ENCODE measurements at regions not wholly inside any gene's neighbourhood (a gene's known extent, or its start where the extent isn't known, plus 50 kb on each side); places are given as distances from the start of the nearest gene placed in this dataset.

DNA sequence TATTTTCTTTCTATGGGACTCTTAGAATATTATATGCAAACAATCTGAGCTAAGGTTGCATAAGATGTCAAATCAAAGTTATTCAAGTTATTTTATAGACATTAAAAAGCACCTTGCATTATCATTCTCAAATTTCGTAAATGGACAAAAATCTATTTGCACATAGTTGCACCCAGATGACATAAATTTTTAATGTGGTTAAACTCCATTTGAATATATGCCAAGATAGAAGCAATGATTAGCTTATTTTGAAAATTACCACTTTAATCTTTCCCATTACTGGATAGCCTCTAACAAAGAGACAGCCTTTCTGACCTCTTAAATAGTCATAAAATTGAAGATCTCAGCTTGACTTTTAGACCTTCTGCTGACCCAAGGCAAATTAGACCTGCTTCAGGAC is 386.8 kb downstream of the RAPGEF2 start:
- Mint-ChIP-seq H3K27me3 (ENCODE audit: low read depth) (peaks cover 3% of the 10 kb centered on the region), H3K27ac (no peak overlapping the region), H3K4me1 (ENCODE audit: low read depth) (no peaks in the 10 kb centered on the region), H3K4me3 (ENCODE audit: low read depth) (no peak overlapping the region), H3K9me3 (no peaks in the 10 kb centered on the region), H3K36me3 (ENCODE audit: low read depth) (no peaks in the 10 kb centered on the region)
- no peak for DNase-seq (ENCODE audit: low spot score)
- intact Hi-C loops (cut with micrococcal nuclease), result loop anchor here (10.0 kb wide), 1 partner anchor 455 kb away; no protein-coding TSS in a partner anchor

DNA sequence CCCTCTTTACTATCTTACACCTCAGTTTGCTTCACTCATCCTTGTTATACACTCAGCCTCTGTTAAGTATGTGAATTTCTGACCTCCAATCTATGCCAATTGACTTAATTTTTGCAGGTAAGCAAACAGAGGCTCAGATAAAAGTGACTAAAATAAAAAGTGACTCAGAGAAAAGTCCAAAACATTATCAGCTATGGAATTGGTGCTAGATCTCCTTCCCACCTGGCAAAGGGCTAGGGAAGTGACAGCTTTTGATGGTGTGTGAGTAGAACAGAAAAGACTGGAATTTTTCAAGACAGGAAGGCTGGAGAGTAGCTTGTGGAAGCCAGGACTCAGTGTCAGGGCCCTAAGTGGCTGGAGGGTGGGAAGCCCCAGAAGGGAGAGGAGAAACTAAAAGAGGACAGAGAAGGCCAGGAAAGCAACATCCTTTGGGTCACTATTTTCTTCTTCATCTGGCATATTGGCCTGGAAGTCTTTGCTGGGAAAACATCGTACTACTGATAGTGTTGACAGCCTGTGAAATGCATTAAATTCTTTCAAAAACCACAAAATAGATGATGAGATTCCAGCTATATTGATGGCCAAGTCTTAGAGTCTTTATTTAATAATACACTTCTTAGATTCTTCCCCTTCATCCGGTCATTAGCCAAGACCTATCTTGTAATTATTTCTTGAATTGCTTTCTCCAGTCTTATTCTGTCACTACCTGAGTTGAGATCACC is 392.8 kb downstream of the RAPGEF2 start:
- Mint-ChIP-seq H3K36me3 (ENCODE audit: low read depth) (no peaks in the 10 kb centered on the region), H3K4me1 (ENCODE audit: low read depth) (no peaks in the 10 kb centered on the region), H3K9me3 (no peaks in the 10 kb centered on the region), H3K27me3 (ENCODE audit: low read depth) (peaks cover 3% of the 10 kb centered on the region), H3K4me3 (ENCODE audit: low read depth) (no peak overlapping the region), H3K27ac (no peak overlapping the region)
- no peak for DNase-seq (ENCODE audit: low spot score)
- intact Hi-C loops (cut with micrococcal nuclease), result no loop called here

DNA sequence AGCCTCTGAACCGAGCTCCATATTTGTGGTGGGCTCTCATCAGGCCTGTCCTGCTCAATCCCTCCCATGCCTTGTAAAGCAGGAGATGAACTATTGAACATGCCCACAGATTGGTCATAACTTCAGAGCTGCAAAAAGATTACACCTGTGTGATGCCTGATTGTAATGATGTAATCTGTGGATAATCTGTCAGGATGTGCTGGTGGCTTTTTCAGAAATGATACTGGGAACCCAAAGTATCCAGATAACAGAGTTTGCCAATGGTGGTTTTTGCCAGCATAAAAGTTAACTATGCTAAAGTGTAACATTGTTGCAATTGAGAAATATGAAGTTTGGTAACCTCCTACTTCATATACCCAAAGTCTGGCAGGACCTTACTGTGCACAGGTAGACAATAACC is 393.4 kb downstream of the RAPGEF2 start:
- intact Hi-C loops (cut with micrococcal nuclease), result no loop called here
- Mint-ChIP-seq H3K36me3 (ENCODE audit: low read depth) (no peaks in the 10 kb centered on the region), H3K4me3 (ENCODE audit: low read depth) (no peak overlapping the region), H3K9me3 (no peaks in the 10 kb centered on the region), H3K27ac (no peak overlapping the region), H3K4me1 (ENCODE audit: low read depth) (no peaks in the 10 kb centered on the region), H3K27me3 (ENCODE audit: low read depth) (peaks cover 3% of the 10 kb centered on the region)
- no peak for DNase-seq (ENCODE audit: low spot score)

DNA sequence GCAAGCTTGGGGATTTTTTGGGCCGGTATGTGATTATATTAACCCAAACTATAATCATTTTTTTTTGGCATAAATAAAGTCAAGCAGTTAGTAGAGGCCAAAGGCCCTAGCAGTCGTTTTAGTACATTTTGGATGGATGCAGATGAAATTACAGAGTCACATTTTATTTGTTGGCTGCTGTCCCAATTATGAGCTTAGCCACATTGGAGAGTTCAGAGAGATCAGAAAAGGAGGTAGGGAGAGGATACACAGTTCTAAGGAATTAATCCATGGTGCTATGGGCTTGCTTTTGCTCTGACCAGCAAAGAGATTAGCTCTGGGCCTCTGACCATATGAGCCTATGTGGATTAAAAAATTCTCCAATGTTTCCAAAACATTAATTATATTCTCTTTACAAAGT is 395.1 kb downstream of the RAPGEF2 start:
- intact Hi-C loops (cut with micrococcal nuclease), result no loop called here

DNA sequence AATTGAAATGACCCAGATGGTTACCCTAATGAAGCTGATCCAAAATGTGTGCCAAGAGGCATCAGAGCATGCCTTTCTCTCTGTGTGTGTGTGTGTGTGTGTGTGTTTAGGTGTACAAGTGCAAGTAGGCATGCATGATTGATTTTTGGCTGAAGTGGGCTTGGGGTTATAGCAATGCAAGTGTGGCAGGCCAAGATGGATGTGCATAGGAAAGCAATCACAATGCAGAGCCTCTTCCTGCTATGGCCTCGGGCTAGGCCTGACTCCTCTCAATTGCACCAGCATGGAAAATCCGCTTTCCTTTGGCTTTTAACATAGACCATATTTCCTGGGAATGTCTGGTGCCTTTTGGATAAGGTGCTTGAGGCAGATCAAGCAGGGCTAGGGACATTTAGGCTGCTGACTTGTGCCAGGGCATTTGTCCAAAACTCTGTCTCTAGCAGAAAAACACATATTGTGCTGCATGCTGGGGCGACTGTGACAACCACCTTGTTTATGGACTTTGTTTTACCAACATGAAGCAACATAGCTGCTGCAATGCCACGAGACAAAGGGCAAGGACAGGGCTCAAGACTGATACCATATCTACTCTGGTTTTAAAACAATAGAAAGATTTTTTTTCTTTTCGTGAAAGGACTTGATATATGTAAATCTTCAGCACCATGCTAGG is 395.7 kb downstream of the RAPGEF2 start:
- Mint-ChIP-seq H3K36me3 (ENCODE audit: low read depth) (no peaks in the 10 kb centered on the region), H3K4me3 (ENCODE audit: low read depth) (no peak overlapping the region), H3K27me3 (ENCODE audit: low read depth) (peaks cover 3% of the 10 kb centered on the region), H3K4me1 (ENCODE audit: low read depth) (no peaks in the 10 kb centered on the region), H3K27ac (no peak overlapping the region), H3K9me3 (no peaks in the 10 kb centered on the region)
- intact Hi-C loops (cut with micrococcal nuclease), result no loop called here
- DNase-seq (ENCODE audit: low spot score), result no peak

More for the DNA sequence above, 395.1 kb downstream of the RAPGEF2 start:
- Mint-ChIP-seq H3K9me3 (no peaks in the 10 kb centered on the region), H3K27me3 (ENCODE audit: low read depth) (peaks cover 3% of the 10 kb centered on the region), H3K36me3 (ENCODE audit: low read depth) (no peaks in the 10 kb centered on the region), H3K4me3 (ENCODE audit: low read depth) (no peak overlapping the region), H3K4me1 (ENCODE audit: low read depth) (no peaks in the 10 kb centered on the region), H3K27ac (no peak overlapping the region)
- DNase-seq (ENCODE audit: low spot score), result no peak

DNA sequence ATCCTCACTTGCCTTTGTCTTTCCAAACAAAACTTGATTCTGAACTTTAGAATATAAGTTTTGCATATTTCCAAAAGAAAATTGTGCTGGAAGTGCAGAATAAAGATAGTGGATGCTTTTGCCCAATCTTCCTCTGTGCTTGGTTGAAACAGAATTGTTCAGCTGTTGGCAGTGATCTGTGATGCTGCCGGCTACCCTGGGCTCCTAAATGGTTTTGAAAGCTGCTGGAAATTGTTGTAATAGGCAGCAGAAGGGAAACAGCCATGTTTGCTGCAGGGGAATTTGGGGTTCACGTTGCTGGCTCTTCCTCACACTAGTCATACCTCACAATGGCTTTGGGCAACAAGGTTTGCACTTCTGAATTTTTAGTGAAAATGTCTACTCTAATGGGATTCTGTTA is 398.0 kb downstream of the RAPGEF2 start:
- H3K9me3 Mint-ChIP-seq, result no peaks in the 10 kb centered on the region

DNA sequence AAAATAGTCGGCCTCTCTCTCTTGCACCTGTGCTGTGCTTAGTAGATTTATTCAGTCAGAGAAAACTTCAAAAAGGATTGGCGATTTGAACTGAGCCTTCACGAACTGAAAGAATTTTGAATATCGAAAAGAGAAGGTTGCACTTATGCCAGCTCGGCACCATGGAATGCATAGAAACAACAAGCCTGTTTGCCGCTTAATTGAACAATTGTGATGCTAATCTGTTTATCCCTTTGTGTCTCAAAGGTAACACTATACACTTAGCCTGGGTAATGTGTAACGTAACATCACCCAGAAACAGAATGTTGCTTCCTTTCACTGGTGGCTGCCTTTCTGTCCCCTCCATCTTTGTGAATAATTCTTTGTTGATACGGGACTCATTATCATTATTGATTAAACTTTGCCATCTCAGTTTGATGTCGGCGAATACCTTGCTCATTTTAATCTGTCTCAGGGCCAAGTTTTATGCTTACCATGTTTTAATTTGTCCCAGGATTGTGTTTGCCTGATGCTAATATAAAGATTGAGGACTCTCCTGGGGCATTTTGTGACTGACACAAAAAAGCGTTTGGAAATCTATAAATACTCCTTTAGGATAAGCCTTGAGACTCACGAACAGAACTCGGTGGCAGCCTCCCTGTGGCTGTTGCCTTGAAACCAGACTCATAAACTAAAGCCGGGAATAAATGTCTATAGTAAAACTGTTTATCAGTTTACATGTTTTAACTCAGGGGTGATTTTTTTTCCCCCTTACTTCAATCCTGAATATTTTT is 400.5 kb downstream of the RAPGEF2 start:
- no peak overlapping the region for H3K27ac Mint-ChIP-seq
- no peak for DNase-seq (ENCODE audit: low spot score)

More for the DNA sequence above, 398.0 kb downstream of the RAPGEF2 start:
- Mint-ChIP-seq H3K36me3 (ENCODE audit: low read depth) (no peaks in the 10 kb centered on the region), H3K27me3 (ENCODE audit: low read depth) (peaks cover 3% of the 10 kb centered on the region), H3K4me3 (ENCODE audit: low read depth) (no peak overlapping the region), H3K4me1 (ENCODE audit: low read depth) (no peaks in the 10 kb centered on the region), H3K27ac (no peak overlapping the region)
- DNase-seq (ENCODE audit: low spot score), result no peak
- intact Hi-C loops (cut with micrococcal nuclease), result no loop called here

DNA sequence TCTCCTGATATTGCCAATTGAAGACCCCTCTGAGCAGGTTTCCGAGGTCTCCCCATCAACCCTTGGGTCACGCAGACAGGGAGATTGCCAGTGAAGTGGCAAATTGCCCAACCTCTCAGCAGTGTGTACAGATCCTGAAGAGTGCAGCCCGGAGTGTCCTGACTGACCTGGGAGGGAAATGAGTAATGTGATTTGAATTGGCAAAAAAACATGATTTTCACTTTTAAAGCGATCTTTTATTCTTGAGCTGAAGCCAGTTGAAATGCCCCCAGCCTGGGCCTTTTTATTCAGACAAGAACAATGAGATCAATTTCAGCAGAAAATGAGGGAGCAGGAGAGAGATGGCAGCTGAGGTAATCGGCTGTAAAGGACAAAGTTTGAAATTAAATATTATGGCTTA is 401.8 kb downstream of the RAPGEF2 start:
- H3K4me3 Mint-ChIP-seq (ENCODE audit: low read depth), result no peak overlapping the region
- H3K9me3 Mint-ChIP-seq, result no peaks in the 10 kb centered on the region
- H3K27me3 Mint-ChIP-seq (ENCODE audit: low read depth), result no peaks in the 10 kb centered on the region
- H3K4me1 Mint-ChIP-seq (ENCODE audit: low read depth), result no peaks in the 10 kb centered on the region
- H3K36me3 Mint-ChIP-seq (ENCODE audit: low read depth), result no peaks in the 10 kb centered on the region
- no peak for DNase-seq (ENCODE audit: low spot score)
- intact Hi-C loops (cut with micrococcal nuclease), result no loop called here
- H3K27ac Mint-ChIP-seq, result no peak overlapping the region

More for the DNA sequence above, 400.5 kb downstream of the RAPGEF2 start:
- intact Hi-C loops (cut with micrococcal nuclease), result no loop called here
- no peaks in the 10 kb centered on the region for H3K27me3 Mint-ChIP-seq (ENCODE audit: low read depth)
- no peak overlapping the region for H3K4me3 Mint-ChIP-seq (ENCODE audit: low read depth)
- no peaks in the 10 kb centered on the region for H3K4me1 Mint-ChIP-seq (ENCODE audit: low read depth)
- H3K36me3 Mint-ChIP-seq (ENCODE audit: low read depth), result no peaks in the 10 kb centered on the region
- H3K9me3 Mint-ChIP-seq, result no peaks in the 10 kb centered on the region

DNA sequence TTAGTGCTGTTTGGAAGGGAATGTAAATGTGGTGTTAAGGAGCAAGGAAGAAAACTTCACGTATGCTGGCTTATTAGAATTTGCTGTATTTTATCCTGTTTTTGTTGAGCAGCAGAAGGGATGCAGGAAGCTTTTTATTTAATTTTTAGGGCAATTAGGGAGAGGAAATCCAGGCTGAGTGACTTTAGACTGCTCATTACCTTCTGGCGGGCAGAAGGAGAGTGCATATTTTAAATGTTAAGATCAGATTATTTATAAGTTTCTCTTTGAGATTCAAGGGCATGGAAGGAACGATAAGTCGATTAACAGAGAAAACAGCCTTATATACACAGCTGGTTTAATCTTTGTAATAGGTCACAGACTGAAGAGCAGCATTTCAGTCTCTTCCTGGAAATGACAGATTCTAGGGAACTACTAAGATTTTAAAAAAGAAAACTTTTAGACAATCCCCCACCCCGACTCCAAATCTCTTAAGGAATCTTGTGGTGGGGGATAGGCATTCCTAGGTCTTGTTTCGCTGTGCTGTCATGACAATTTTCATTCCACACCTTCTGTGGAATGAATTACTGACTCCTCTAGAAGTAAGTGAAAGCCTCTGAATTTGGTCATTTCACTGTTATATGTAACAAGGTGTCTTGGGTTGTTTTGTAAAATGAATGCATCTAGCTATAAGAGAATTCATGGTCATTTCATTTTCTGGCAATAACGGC is 402.5 kb downstream of the RAPGEF2 start:
- no peaks in the 10 kb centered on the region for H3K4me1 Mint-ChIP-seq (ENCODE audit: low read depth)
- intact Hi-C loops (cut with micrococcal nuclease), result no loop called here

DNA sequence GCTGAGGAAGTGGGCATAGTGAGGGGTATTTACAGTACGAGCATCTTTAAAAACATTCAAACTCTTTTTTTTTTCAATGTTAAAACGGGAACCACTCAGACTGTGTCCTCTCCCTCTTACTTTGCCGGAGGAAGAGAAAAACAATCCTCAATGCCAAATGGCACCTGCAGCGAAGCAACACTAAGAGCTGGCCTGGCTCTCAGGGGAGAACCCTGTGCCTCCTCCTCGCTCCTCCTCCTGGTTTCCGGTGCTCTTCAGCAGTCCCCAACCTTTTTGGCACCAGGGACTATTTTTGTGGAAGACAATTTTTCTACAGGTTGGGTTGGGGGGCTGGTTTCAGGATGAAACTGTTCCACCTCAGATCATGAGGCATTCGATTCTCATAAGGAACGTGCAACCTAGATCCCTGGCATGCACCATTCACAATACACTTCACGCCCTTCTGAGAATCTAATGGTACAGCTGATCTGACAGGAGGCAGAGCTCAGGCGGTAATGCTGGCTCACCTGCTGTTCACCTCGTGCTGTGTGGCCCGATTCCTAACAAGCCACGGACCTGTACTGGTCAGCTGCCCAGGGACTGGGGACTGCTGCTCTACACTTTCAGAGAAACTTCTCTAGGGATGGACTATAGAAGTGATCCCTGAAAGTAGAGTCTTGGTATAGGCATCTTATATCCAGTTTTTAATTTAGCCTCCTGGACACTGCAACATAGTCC is 404.1 kb downstream of the RAPGEF2 start:
- DNase-seq (ENCODE audit: low spot score), result no peak
- no peak overlapping the region for H3K27ac Mint-ChIP-seq

More for the DNA sequence above, 402.5 kb downstream of the RAPGEF2 start:
- H3K36me3 Mint-ChIP-seq (ENCODE audit: low read depth), result no peaks in the 10 kb centered on the region
- no peak for DNase-seq (ENCODE audit: low spot score)
- H3K9me3 Mint-ChIP-seq, result no peaks in the 10 kb centered on the region
- H3K27ac Mint-ChIP-seq, result no peak overlapping the region
- H3K27me3 Mint-ChIP-seq (ENCODE audit: low read depth), result no peaks in the 10 kb centered on the region
- H3K4me3 Mint-ChIP-seq (ENCODE audit: low read depth), result no peak overlapping the region

DNA sequence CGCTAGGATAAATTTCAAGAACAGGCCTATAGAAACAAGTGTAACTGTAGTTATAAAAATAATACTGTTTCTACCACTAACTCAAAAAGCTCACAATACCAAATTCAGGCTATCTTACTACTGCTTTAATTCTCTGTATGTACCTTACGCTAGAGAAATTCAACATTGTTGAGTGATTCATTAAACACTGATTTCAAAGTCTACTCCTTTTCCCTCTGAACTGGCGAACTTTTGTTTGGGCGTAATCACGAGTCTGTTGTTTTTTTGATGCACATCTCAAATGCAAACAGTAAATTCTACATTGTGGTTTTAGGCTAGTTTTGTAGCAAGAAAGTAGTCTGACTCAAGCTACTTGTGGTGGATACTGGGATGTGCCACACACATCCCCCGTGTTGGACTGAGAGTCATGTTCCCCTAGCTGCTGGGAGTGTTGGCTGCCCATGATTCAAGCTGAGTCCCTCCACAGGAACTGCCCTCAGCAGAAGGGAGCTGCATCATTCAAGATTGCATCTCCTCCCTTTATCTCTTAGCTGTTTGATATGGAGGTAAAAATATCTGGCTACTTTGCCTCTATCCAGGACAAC is 406.1 kb downstream of the RAPGEF2 start:
- Mint-ChIP-seq H3K36me3 (ENCODE audit: low read depth) (no peaks in the 10 kb centered on the region), H3K27ac (no peak overlapping the region), H3K4me3 (ENCODE audit: low read depth) (no peak overlapping the region), H3K27me3 (ENCODE audit: low read depth) (no peaks in the 10 kb centered on the region), H3K9me3 (no peaks in the 10 kb centered on the region), H3K4me1 (ENCODE audit: low read depth) (no peaks in the 10 kb centered on the region)
- intact Hi-C loops (cut with micrococcal nuclease), result no loop called here
- no peak for DNase-seq (ENCODE audit: low spot score)

More for the DNA sequence above, 404.1 kb downstream of the RAPGEF2 start:
- Mint-ChIP-seq H3K9me3 (no peaks in the 10 kb centered on the region), H3K36me3 (ENCODE audit: low read depth) (no peaks in the 10 kb centered on the region), H3K4me3 (ENCODE audit: low read depth) (no peak overlapping the region), H3K4me1 (ENCODE audit: low read depth) (no peaks in the 10 kb centered on the region), H3K27me3 (ENCODE audit: low read depth) (no peaks in the 10 kb centered on the region)
- intact Hi-C loops (cut with micrococcal nuclease), result no loop called here

DNA sequence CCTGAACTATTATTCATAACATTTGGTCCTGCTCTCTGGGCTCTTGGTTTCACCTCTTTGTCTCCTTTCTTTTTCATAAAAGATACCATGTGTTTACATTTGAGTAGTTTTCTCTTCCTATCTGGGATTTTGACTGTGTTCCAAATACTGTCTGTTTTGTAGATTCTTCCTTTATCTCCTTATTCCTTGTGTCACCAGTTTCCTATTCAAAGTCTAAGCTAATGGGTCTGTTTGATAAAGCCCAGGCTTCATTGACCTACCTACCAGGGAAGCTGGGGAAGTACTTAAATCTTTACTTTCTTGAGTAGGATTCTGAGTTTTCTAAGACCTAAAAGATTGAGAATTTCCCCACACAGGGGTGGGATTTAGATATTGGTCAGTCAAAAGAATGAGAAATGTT is 409.5 kb downstream of the RAPGEF2 start:
- Mint-ChIP-seq H3K27me3 (ENCODE audit: low read depth) (no peaks in the 10 kb centered on the region), H3K9me3 (peaks cover 3% of the 10 kb centered on the region), H3K4me3 (ENCODE audit: low read depth) (no peak overlapping the region), H3K27ac (no peak overlapping the region), H3K4me1 (ENCODE audit: low read depth) (no peaks in the 10 kb centered on the region), H3K36me3 (ENCODE audit: low read depth) (no peaks in the 10 kb centered on the region)
- intact Hi-C loops (cut with micrococcal nuclease), result no loop called here
- no peak for DNase-seq (ENCODE audit: low spot score)

Data from activated T-helper 2 cell treated with anti-CD3 and anti-CD28 coated beads, Interferon-gamma antibody, Interleukin-2, Interleukin-4, amounts not matched to agents 10 μg/mL and 5 μg/mL and 100 μg/mL, durations not matched to agents 14 hours and 24 hours and 36 hours (primary cell).